Panc1 (cell line): ENCODE measurements at regions not wholly inside any gene's neighbourhood (a gene's known extent, or its start where the extent isn't known, plus 50 kb on each side); places are given as distances from the start of the nearest gene placed in this dataset.

Source experiments
- ATAC-seq: fragments of 200-7000 bp; cut with Tn5 transposase; 2 replicates; pipeline ENCODE4 v1.9.1; 2020; ENCODE audit warnings: mild to moderate bottlenecking, moderate library complexity
- BruUV-seq: library from RNA; stranded (reverse); fragments of 400-500 nt; replicated peaks from 2 replicates; lab custom pipeline; 2021; lab: Mats Ljungman, UMichigan
- CTCF ChIA-PET: fragments of 300-600 bp; sonication (Branson Sonifier 250); formaldehyde crosslinking; loops from one replicate; lab custom pipeline; 2022; ENCODE audit warnings: antibody characterized with exemption; lab: Charles Lee
- POLR2A ChIA-PET: fragments of 300-600 bp; sonication (Branson Sonifier 250); formaldehyde crosslinking; loops from one replicate; lab custom pipeline; 2022; ENCODE audit warnings: antibody characterized with exemption; lab: Charles Lee
- DNase-seq: peaks from one replicate; pipeline ENCODE4 v3.0.0-alpha.2; 2010; ENCODE audit warnings: low read depth, low spot score
- H3K27ac ChIP-seq: 2 replicates; pipeline ENCODE4 v1.5.1; 2011; ENCODE audit warnings: mild to moderate bottlenecking, low read length, inconsistent platforms
- H3K27me3 ChIP-seq: fragments of 200-500 bp; sonication (Bioruptor generic); 2 replicates; pipeline ENCODE4 v1.6.0; 2014; ENCODE audit warnings: low read length, inconsistent platforms; ENCODE audit not compliant: control insufficient read depth, insufficient read depth
- H3K36me3 ChIP-seq: fragments of 200-500 bp; sonication (Bioruptor generic); 2 replicates; pipeline ENCODE4 v1.5.1; 2014; ENCODE audit warnings: inconsistent platforms, mild to moderate bottlenecking, low read length, moderate library complexity; ENCODE audit not compliant: control insufficient read depth, insufficient read depth
- H3K4me1 ChIP-seq: 2 replicates; pipeline ENCODE4 v1.5.1; 2011; ENCODE audit warnings: inconsistent platforms, mild to moderate bottlenecking, low read length, moderate library complexity; ENCODE audit not compliant: control insufficient read depth, insufficient read depth
- H3K4me3 ChIP-seq, 2 experiments: 2 replicates each; pipeline ENCODE4 v1.5.1; 2011 to 2012; ENCODE audit warnings: low read depth in 2 of 2, low read length in 2 of 2, mild to moderate bottlenecking in 2 of 2, inconsistent platforms in 1 of 2, moderate library complexity in 1 of 2
- H3K9me3 ChIP-seq: fragments of 200-500 bp; sonication (Bioruptor generic); 2 replicates; pipeline ENCODE4 v1.5.1; 2014; ENCODE audit warnings: low read depth, mild to moderate bottlenecking, inconsistent platforms, low read length, moderate library complexity; ENCODE audit not compliant: control insufficient read depth, insufficient read depth
- CTCF ChIP-seq: fragments of 450-650 bp; IDR thresholded peaks from 2 replicates; pipeline ENCODE4 v1.5.1; 2017; ENCODE audit warnings: mild to moderate bottlenecking
- POLR2AphosphoS5 ChIP-seq: IDR thresholded peaks from 2 replicates; pipeline ENCODE4 v1.6.1; 2012; ENCODE audit warnings: mild to moderate bottlenecking, low read depth, low read length, moderate library complexity
- REST ChIP-seq, 2 experiments: IDR thresholded peaks; 2 replicates each; pipeline ENCODE4 v1.6.1; 2011 to 2012; ENCODE audit warnings: low read depth in 2 of 2, control low read depth in 1 of 2, low read length in 1 of 2, mild to moderate bottlenecking in 1 of 2, moderate library complexity in 1 of 2; ENCODE audit not compliant: insufficient read depth in 1 of 2
- SIN3A ChIP-seq: IDR thresholded peaks from 2 replicates; pipeline ENCODE4 v1.6.1; 2012; ENCODE audit warnings: low read depth, mild to moderate bottlenecking, low read length, moderate library complexity, borderline replicate concordance; ENCODE audit not compliant: insufficient read depth
- TCF7L2 ChIP-seq: IDR thresholded peaks from 2 replicates; pipeline ENCODE4 v1.6.1; 2011; ENCODE audit warnings: mild to moderate bottlenecking, low read depth, low read length, inconsistent platforms
- in situ Hi-C: cut with HindIII; loops from 2 replicates; pipeline ENCODE4 v1.10.0; 2016; ENCODE audit warnings: low sequenced_read_pairs, low pct_unique_long_range_greater_than_20kb
- intact Hi-C: fragments of 100-400 bp; cut with micrococcal nuclease; formaldehyde crosslinking; loops from one replicate; pipeline ENCODE4 v1.10.0; 2022; ENCODE audit not compliant: unreplicated experiment

- Histone ChIP-seq H3K4me1 (no peaks in the 10 kb centered on the region), H3K27ac (no peak overlapping the region), H3K27me3 (no peaks in the 10 kb centered on the region), H3K9me3 (no peaks in the 10 kb centered on the region), H3K4me3 (no peak overlapping the region), H3K36me3 (no peaks in the 10 kb centered on the region)
- in situ Hi-C loops, result no loop called here
- DNase-seq, result no peak
- intact Hi-C loops, result no loop called here
- no TSS peak for BruUV-seq
- CTCF ChIA-PET, result no interaction called here
- no peak for ATAC-seq
- TF ChIP-seq TCF7L2 (no peak), REST (IDR thresholded peaks at IDR 0.05; ENCODE audit: insufficient read depth in 1 of 2, low read depth in 2 of 2, low read length in 1 of 2) (no peak), CTCF (no peak), POLR2AphosphoS5 (no peak), SIN3A (no peak)
- POLR2A ChIA-PET, result no interaction called here
These were observed 372.7 kb downstream of the LIG4 start for GRCh38 chr13:107842562-107843180.

- ChIA-PET CTCF (no interaction called here), POLR2A (no interaction called here)
- in situ Hi-C loops (no loop called here), intact Hi-C loops (no loop called here)
- no peak for ATAC-seq
- Histone ChIP-seq H3K9me3 (no peaks in the 10 kb centered on the region), H3K4me1 (no peaks in the 10 kb centered on the region), H3K4me3 (no peak overlapping the region), H3K27me3 (no peaks in the 10 kb centered on the region), H3K27ac (no peak overlapping the region), H3K36me3 (no peaks in the 10 kb centered on the region)
- TF ChIP-seq POLR2AphosphoS5, result no peak
- no peak for TF ChIP-seq SIN3A
- no peak for TF ChIP-seq TCF7L2
- no peak for TF ChIP-seq REST (IDR thresholded peaks at IDR 0.05; ENCODE audit: insufficient read depth in 1 of 2, low read depth in 2 of 2, low read length in 1 of 2)
- TF ChIP-seq CTCF, result no peak
- no TSS peak for BruUV-seq
- no peak for DNase-seq
These were observed 376.7 kb downstream of the LIG4 start for GRCh38 chr13:107838588-107839161.
